ENCODE measurements at regions not wholly inside any gene's neighbourhood (a gene's known extent, or its start where the extent isn't known, plus 50 kb on each side); places are given as distances from the start of the nearest gene placed in this dataset.

- TF ChIP-seq EZH2 (IDR thresholded peaks at IDR 0.05; ENCODE audit: low read length, missing control alignments): no peak
- no peak for TF ChIP-seq CTCF (conservative IDR thresholded peaks at IDR 0.05 in 1 of 2, IDR thresholded peaks at IDR 0.05 in 1 of 2; ENCODE audit: low read depth in 1 of 2, low read length in 2 of 2)
These were observed 253.3 kb downstream of the CENPC start for GRCh38 chr4:67292045-67292444.
